Ovary (tissue), 3 donors: ENCODE measurements at regions not wholly inside any gene's neighbourhood (a gene's known extent, or its start where the extent isn't known, plus 50 kb on each side); places are given as distances from the start of the nearest gene placed in this dataset.

ENCODE experiments used
- CTCF ChIP-seq, 3 donors: fragments of 450-650 bp in 2 of 3; fragments of 200-600 bp in 1 of 3; IDR thresholded peaks; one replicate each; pipeline versions ENCODE4 v1.5.1 to v1.8.0; 2016 to 2022; ENCODE audit warnings: antibody characterized with exemption in 3 of 3, mild to moderate bottlenecking in 1 of 3
- EP300 ChIP-seq: sonication (generic); formaldehyde crosslinking; IDR thresholded peaks from one replicate; pipeline ENCODE4 v1.6.1; 2017; ENCODE audit warnings: antibody characterized with exemption
- POLR2A ChIP-seq: fragments of 450-650 bp; IDR thresholded peaks from one replicate; pipeline ENCODE4 v1.6.1; 2017; ENCODE audit warnings: antibody characterized with exemption, mild to moderate bottlenecking, moderate library complexity
- donor health status: DM: no; HTN: no; CAD: no.

DNA sequence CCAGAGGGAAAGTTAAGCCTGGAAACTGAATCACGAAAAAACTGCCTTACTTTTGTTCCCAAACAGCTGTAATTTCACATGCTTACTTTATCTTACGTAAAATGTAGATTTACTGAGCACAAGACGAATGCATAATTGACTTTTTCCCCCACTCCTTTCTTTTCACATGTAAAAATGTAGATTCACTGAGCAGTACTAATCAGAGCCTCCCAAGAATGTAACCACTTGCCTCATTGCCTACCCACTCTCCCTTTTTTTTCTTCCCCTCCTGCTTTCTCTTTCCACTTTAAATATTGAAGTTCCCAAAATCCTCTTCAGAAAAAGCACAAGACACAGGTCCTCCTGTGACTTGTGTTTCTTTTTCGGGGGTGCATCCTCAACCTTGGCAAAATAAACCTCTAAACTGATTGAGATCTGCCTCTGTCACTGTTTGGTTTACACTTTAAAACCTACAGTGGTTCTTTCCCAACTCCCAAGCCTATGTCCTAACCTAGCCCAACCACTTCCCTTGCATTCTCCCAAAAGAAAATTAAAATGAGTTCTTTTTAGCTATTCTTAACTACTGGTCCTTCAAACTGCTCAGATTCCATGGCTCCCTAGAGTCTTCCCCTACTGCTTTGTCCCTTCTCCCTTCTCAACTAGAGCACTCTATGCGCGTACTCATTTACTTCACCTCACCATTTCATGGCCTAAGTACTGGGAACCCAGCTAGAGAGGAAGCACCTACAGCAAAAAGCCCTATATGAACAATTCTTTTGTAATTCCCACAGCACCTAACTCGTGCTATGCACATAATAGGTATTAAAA is 236.6 kb upstream of the MKLN1 start:
- TF ChIP-seq CTCF (IDR thresholded peaks at IDR 0.05) (no peak), POLR2A (no peak), EP300 (no peak)
